ENCODE measurements at regions not wholly inside any gene's neighbourhood (a gene's known extent, or its start where the extent isn't known, plus 50 kb on each side); places are given as distances from the start of the nearest gene placed in this dataset.
A peak's percentile ranks its signal among the peaks of the same experiment; 100 is the strongest.
"Not testable (repeated sequence)": the region's sequence is repeated elsewhere in the genome, so short reads cannot be mapped to it uniquely, and the experiment has no call there.

DNA sequence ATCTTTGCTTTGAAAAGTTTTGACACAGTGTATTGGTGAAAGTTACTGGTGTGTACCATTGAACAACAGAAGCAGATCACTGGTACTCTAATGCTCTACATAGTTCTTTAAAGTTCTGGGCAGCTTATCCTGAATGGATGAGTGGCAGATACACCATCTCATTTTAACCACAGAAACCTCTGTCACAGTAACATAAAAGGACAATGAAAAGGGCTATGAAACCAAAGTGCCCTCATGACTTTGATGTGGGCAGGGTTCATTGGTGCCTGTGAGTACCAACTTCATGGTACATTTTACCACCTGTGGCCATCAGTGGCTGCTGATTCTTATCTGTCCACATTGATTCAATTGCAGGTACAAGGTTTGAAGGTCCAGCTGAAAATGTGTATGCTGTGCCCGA is 285.7 kb upstream of the PREP start:
- H3K36me3 ChIP-seq (ENCODE audit: control insufficient read depth, insufficient read depth, low read length): no peaks in the 10 kb centered on the region
- no peaks in the 10 kb centered on the region for H3K27me3 ChIP-seq (ENCODE audit: control insufficient read depth, insufficient read depth, low read length)
- TF ChIP-seq, protein P1, sequence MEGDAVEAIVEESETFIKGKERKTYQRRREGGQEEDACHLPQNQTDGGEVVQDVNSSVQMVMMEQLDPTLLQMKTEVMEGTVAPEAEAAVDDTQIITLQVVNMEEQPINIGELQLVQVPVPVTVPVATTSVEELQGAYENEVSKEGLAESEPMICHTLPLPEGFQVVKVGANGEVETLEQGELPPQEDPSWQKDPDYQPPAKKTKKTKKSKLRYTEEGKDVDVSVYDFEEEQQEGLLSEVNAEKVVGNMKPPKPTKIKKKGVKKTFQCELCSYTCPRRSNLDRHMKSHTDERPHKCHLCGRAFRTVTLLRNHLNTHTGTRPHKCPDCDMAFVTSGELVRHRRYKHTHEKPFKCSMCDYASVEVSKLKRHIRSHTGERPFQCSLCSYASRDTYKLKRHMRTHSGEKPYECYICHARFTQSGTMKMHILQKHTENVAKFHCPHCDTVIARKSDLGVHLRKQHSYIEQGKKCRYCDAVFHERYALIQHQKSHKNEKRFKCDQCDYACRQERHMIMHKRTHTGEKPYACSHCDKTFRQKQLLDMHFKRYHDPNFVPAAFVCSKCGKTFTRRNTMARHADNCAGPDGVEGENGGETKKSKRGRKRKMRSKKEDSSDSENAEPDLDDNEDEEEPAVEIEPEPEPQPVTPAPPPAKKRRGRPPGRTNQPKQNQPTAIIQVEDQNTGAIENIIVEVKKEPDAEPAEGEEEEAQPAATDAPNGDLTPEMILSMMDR (IDR thresholded peaks at IDR 0.05; ENCODE audit: insufficient read depth, low read length, severe bottlenecking): no peak
- FAIRE-seq: no peak
- H3K4me3 ChIP-seq (ENCODE audit: low read depth, low read length): no peak overlapping the region
- no peak for DNase-seq (ENCODE audit: low read depth)

DNA sequence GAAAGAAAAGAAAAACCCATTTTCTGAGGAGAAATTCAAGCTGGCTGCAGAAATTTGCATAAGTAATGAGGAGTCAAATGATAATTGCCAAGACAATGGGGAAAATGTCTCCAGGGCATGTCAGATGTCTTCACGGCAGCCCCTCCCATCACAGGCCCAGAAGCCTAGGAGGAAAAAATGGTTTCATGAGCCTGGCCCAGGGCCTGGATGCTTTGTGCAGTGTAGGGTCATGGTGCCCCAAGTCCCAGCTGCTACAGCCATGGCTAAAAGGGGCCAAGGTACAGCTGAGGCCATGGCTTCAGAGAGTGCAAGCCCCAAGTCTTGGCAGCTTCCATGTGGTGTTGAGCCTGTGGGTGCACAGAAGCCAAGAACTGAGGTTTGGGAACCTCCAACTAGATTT is 283.9 kb upstream of the PREP start:
- not testable (repeated sequence) for H3K4me3 ChIP-seq (ENCODE audit: low read depth, low read length); FAIRE-seq; DNase-seq (ENCODE audit: low read depth); H3K27me3 ChIP-seq (ENCODE audit: control insufficient read depth, insufficient read depth, low read length); H3K36me3 ChIP-seq (ENCODE audit: control insufficient read depth, insufficient read depth, low read length)

DNA sequence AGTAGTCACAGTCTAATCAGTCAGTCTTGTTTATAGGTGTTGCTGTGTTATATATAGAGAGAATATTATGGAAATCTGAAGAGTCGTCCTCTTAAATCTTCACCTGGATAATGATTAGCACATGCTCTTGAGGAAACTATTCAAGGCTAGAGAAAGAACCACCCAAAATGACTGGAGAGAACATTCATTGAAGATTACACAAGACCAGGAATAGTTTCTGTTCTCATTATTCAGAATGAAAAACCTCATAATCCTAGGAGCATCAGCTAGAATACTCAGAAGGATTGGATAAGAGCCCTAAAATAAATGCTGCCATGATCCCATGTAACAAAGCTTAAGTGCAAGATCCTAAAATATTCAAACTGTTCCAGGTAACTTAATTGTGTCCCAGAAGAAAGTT is 278.2 kb upstream of the PREP start:
- H3K4me3 ChIP-seq (ENCODE audit: low read depth, low read length): no peak overlapping the region
- no peaks in the 10 kb centered on the region for H3K27me3 ChIP-seq (ENCODE audit: control insufficient read depth, insufficient read depth, low read length)
- TF ChIP-seq, protein P1 (IDR thresholded peaks at IDR 0.05; ENCODE audit: insufficient read depth, low read length, severe bottlenecking): no peak
- FAIRE-seq (no peak), DNase-seq (ENCODE audit: low read depth) (peak; percentile 45)
- no peaks in the 10 kb centered on the region for H3K36me3 ChIP-seq (ENCODE audit: control insufficient read depth, insufficient read depth, low read length)

DNA sequence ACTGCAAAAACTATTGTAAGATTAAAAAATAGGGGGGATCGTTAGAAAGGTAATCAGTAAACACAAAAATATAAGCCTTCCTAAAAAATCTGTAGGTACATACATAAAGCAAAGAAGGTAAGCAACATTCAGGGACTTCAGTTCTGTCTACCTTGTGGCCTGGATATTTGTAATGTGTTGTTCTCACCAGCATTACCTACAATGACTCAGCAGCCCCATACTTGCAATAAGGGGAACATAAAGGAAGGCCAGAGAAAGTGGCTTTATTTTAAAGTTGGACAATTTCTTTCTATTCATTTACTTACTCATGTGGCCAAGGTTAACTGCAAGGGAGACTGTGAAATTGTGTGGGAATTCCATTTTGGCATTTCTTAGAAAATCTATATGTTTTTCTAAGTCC is 277.2 kb upstream of the PREP start:
- peak; percentile 69 for DNase-seq (ENCODE audit: low read depth)

DNA sequence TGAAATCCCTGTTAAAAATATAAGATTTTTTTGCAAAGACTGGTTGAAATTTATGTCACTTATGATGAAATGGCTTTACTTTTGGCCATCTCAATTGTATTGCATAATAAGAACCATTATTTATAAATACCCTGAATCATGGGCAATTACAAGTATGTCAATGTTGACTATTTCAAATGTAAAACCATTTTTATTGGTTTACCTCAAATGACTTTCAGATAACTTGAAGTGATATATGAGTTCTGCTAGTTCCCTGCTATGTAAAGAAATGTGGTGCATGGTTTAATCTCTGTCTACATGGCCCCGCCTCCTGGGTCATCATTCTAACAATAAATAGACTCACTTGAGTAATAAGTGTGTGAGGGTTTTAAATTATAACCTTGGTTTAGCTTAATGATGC is 275.6 kb upstream of the PREP start:
- DNase-seq (ENCODE audit: low read depth) (no peak), FAIRE-seq (no peak)
- TF ChIP-seq, protein P1 (IDR thresholded peaks at IDR 0.05; ENCODE audit: insufficient read depth, low read length, severe bottlenecking): no peak
- H3K4me3 ChIP-seq (ENCODE audit: low read depth, low read length): no peak overlapping the region
- H3K27me3 ChIP-seq (ENCODE audit: control insufficient read depth, insufficient read depth, low read length): no peaks in the 10 kb centered on the region
- no peaks in the 10 kb centered on the region for H3K36me3 ChIP-seq (ENCODE audit: control insufficient read depth, insufficient read depth, low read length)

More for the DNA sequence above, 277.2 kb upstream of the PREP start:
- TF ChIP-seq, protein P1 (IDR thresholded peaks at IDR 0.05; ENCODE audit: insufficient read depth, low read length, severe bottlenecking): no peak
- Histone ChIP-seq H3K27me3 (ENCODE audit: control insufficient read depth, insufficient read depth, low read length) (no peaks in the 10 kb centered on the region), H3K4me3 (ENCODE audit: low read depth, low read length) (no peak overlapping the region), H3K36me3 (ENCODE audit: control insufficient read depth, insufficient read depth, low read length) (no peaks in the 10 kb centered on the region)
- no peak for FAIRE-seq

DNA sequence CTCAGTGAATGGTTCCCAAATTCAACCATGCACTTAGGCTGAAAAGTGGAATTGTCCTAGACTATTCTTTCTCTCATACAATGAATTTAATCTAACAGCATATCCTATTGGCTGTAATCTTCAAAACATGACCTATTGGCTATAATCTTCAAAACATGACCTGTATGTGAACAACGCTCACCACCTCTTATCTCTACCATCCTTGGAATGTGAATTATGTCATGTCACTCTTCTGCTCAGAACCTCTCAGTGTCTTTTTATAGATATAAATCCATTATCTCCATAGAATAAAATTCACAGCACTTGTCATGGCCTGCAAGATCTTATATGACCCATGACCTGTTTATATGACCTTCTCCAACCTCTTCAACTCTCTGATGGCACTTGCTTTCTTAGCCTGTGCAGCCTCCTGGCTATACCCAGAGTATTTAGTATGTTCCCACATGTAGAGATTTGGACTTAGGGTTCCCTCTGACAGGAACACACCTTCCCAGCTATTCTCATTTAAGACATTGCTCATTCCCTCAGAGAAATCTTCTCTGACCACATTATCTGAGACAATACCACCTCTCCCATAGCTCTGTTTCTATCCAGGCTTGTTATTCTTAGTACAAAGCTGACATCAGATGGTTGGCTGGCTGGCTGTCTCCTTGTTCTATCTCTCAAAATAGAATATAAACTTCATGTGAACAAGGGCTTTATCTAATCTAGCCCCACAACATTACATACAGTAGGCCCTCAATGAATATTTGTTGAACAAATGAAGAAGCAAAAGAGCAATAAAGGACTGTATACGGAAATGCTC is 275.0 kb upstream of the PREP start:
- DNase-seq (ENCODE audit: low read depth) (no peak), FAIRE-seq (no peak)
- Histone ChIP-seq H3K27me3 (ENCODE audit: control insufficient read depth, insufficient read depth, low read length) (no peaks in the 10 kb centered on the region), H3K36me3 (ENCODE audit: control insufficient read depth, insufficient read depth, low read length) (no peaks in the 10 kb centered on the region), H3K4me3 (ENCODE audit: low read depth, low read length) (no peak overlapping the region)
- TF ChIP-seq, protein P1 (IDR thresholded peaks at IDR 0.05; ENCODE audit: insufficient read depth, low read length, severe bottlenecking): no peak

Measured in bronchial epithelial cell (primary cell).